ENCODE measurements at regions not wholly inside any gene's neighbourhood (a gene's known extent, or its start where the extent isn't known, plus 50 kb on each side); places are given as distances from the start of the nearest gene placed in this dataset.
"Not testable (repeated sequence)": the region's sequence is repeated elsewhere in the genome, so short reads cannot be mapped to it uniquely, and the experiment has no call there.

- no peak for DNase-seq
These were observed 599.1 kb upstream of the FSHR start for GRCh38 chr2:49753344-49753985.

GRCh38 chr2:49737606-49738005 lies 583.3 kb upstream of the FSHR start:
- DNase-seq, result no peak
- Mint-ChIP-seq H3K36me3 (ENCODE audit: unreplicated experiment) (no peaks in the 10 kb centered on the region), H3K4me3 (ENCODE audit: unreplicated experiment) (no peak overlapping the region), H3K4me1 (ENCODE audit: low read depth, unreplicated experiment) (no peaks in the 10 kb centered on the region), H3K27me3 (ENCODE audit: unreplicated experiment) (no peaks in the 10 kb centered on the region), H3K27ac (ENCODE audit: unreplicated experiment) (no peak overlapping the region), H3K9me3 (ENCODE audit: unreplicated experiment) (no peaks in the 10 kb centered on the region)
- TF ChIP-seq CTCF (IDR thresholded peaks at IDR 0.05; ENCODE audit: partially characterized antibody, unreplicated experiment), result no peak

More at GRCh38 chr2:49753344-49753985, 599.1 kb upstream of the FSHR start:
- no peaks in the 10 kb centered on the region for H3K27me3 Mint-ChIP-seq (ENCODE audit: unreplicated experiment)
- H3K36me3 Mint-ChIP-seq (ENCODE audit: unreplicated experiment), result no peaks in the 10 kb centered on the region
- H3K4me1 Mint-ChIP-seq (ENCODE audit: low read depth, unreplicated experiment), result no peaks in the 10 kb centered on the region
- no peak overlapping the region for H3K4me3 Mint-ChIP-seq (ENCODE audit: unreplicated experiment)
- H3K27ac Mint-ChIP-seq (ENCODE audit: unreplicated experiment), result no peak overlapping the region
- no peak for TF ChIP-seq CTCF (IDR thresholded peaks at IDR 0.05; ENCODE audit: partially characterized antibody, unreplicated experiment)
- H3K9me3 Mint-ChIP-seq (ENCODE audit: unreplicated experiment), result no peaks in the 10 kb centered on the region

GRCh38 chr2:49732924-49733323 lies 578.6 kb upstream of the FSHR start:
- H3K36me3 Mint-ChIP-seq (ENCODE audit: unreplicated experiment); H3K4me3 Mint-ChIP-seq (ENCODE audit: unreplicated experiment); H3K9me3 Mint-ChIP-seq (ENCODE audit: unreplicated experiment); H3K27me3 Mint-ChIP-seq (ENCODE audit: unreplicated experiment); H3K4me1 Mint-ChIP-seq (ENCODE audit: low read depth, unreplicated experiment); H3K27ac Mint-ChIP-seq (ENCODE audit: unreplicated experiment); DNase-seq: not testable (repeated sequence)

- no peak for TF ChIP-seq CTCF (IDR thresholded peaks at IDR 0.05; ENCODE audit: partially characterized antibody, unreplicated experiment)
- no peak overlapping the region for H3K27ac Mint-ChIP-seq (ENCODE audit: unreplicated experiment)
- peaks cover 3% of the 10 kb centered on the region for H3K27me3 Mint-ChIP-seq (ENCODE audit: unreplicated experiment)
- H3K4me3 Mint-ChIP-seq (ENCODE audit: unreplicated experiment), result no peak overlapping the region
- H3K4me1 Mint-ChIP-seq (ENCODE audit: low read depth, unreplicated experiment), result no peaks in the 10 kb centered on the region
- no peaks in the 10 kb centered on the region for H3K9me3 Mint-ChIP-seq (ENCODE audit: unreplicated experiment)
- H3K36me3 Mint-ChIP-seq (ENCODE audit: unreplicated experiment), result no peaks in the 10 kb centered on the region
- DNase-seq, result no peak
These were observed 564.9 kb upstream of the FSHR start for GRCh38 chr2:49719241-49719640.

GRCh38 chr2:49715597-49715996 lies 561.3 kb upstream of the FSHR start:
- Mint-ChIP-seq H3K27ac (ENCODE audit: unreplicated experiment) (no peak overlapping the region), H3K36me3 (ENCODE audit: unreplicated experiment) (no peaks in the 10 kb centered on the region), H3K27me3 (ENCODE audit: unreplicated experiment) (no peaks in the 10 kb centered on the region), H3K4me3 (ENCODE audit: unreplicated experiment) (no peak overlapping the region), H3K4me1 (ENCODE audit: low read depth, unreplicated experiment) (no peaks in the 10 kb centered on the region), H3K9me3 (ENCODE audit: unreplicated experiment) (no peaks in the 10 kb centered on the region)
- no peak for DNase-seq
- TF ChIP-seq CTCF (IDR thresholded peaks at IDR 0.05; ENCODE audit: partially characterized antibody, unreplicated experiment), result no peak

Measured in glutamatergic neuron (in vitro differentiated cells).